UCSD-AML1 (cell line): ENCODE measurements at regions not wholly inside any gene's neighbourhood (a gene's known extent, or its start where the extent isn't known, plus 50 kb on each side); places are given as distances from the start of the nearest gene placed in this dataset.

ENCODE experiments used
- DNase-seq: peaks from one replicate; lab custom pipeline; 2025; ENCODE audit not compliant: unreplicated experiment; lab: John Stamatoyannopoulos, UW

- no peak for DNase-seq
These were observed 371.2 kb upstream of the ROBO2 start for GRCh38 chr3:76668653-76669052.

- DNase-seq: no peak
These were observed 370.6 kb upstream of the ROBO2 start for GRCh38 chr3:76669322-76669721.

- DNase-seq: no peak
These were observed 366.7 kb upstream of the ROBO2 start for GRCh38 chr3:76673171-76673570.

- DNase-seq: no peak
These were observed 360.4 kb upstream of the ROBO2 start for GRCh38 chr3:76679541-76679940.

- DNase-seq: no peak
These were observed 356.6 kb upstream of the ROBO2 start for GRCh38 chr3:76683256-76683655.

GRCh38 chr3:76684946-76685345 lies 355.0 kb upstream of the ROBO2 start:
- DNase-seq: no peak

GRCh38 chr3:76685858-76686257 lies 354.0 kb upstream of the ROBO2 start:
- DNase-seq: no peak

- no peak for DNase-seq
These were observed 352.9 kb upstream of the ROBO2 start for GRCh38 chr3:76687019-76687418.

GRCh38 chr3:76694063-76694462 lies 345.8 kb upstream of the ROBO2 start:
- no peak for DNase-seq

- no peak for DNase-seq
These were observed 341.7 kb upstream of the ROBO2 start for GRCh38 chr3:76698136-76698706.

GRCh38 chr3:76699846-76700245 lies 340.1 kb upstream of the ROBO2 start:
- DNase-seq: no peak

- no peak for DNase-seq
These were observed 339.6 kb upstream of the ROBO2 start for GRCh38 chr3:76700323-76700722.

GRCh38 chr3:76702676-76703075 lies 337.2 kb upstream of the ROBO2 start:
- DNase-seq: no peak

GRCh38 chr3:76715426-76715825 lies 324.5 kb upstream of the ROBO2 start:
- no peak for DNase-seq

- no peak for DNase-seq
These were observed 316.5 kb upstream of the ROBO2 start for GRCh38 chr3:76723366-76723765.

- DNase-seq: no peak
These were observed 315.8 kb upstream of the ROBO2 start for GRCh38 chr3:76724075-76724474.

- DNase-seq: no peak
These were observed 315.2 kb upstream of the ROBO2 start for GRCh38 chr3:76724706-76725105.

GRCh38 chr3:76726034-76726433 lies 313.9 kb upstream of the ROBO2 start:
- no peak for DNase-seq

- DNase-seq: no peak
These were observed 311.5 kb upstream of the ROBO2 start for GRCh38 chr3:76728426-76728825.

- DNase-seq: no peak
These were observed 308.4 kb upstream of the ROBO2 start for GRCh38 chr3:76731471-76731870.

- DNase-seq: no peak
These were observed 306.7 kb upstream of the ROBO2 start for GRCh38 chr3:76733073-76733759.

- no peak for DNase-seq
These were observed 304.7 kb upstream of the ROBO2 start for GRCh38 chr3:76735152-76735551.

GRCh38 chr3:76753599-76753998 lies 286.3 kb upstream of the ROBO2 start:
- no peak for DNase-seq
